DMS53 treated with DMSO at 0.1 percent for 48 hours (cell line): ENCODE measurements at regions not wholly inside any gene's neighbourhood (a gene's known extent, or its start where the extent isn't known, plus 50 kb on each side); places are given as distances from the start of the nearest gene placed in this dataset.

Source experiments
- DNase-seq: peaks from one replicate; lab custom pipeline; 2025; ENCODE audit not compliant: unreplicated experiment; lab: John Stamatoyannopoulos, UW

- no peak for DNase-seq
Observed at GRCh38 chr4:137754652-137755471, 222.6 kb upstream of the PCDH18 start.

GRCh38 chr4:137749466-137749865, 217.2 kb upstream of the PCDH18 start:
- no peak for DNase-seq

GRCh38 chr4:137748616-137749015, 216.3 kb upstream of the PCDH18 start:
- no peak for DNase-seq

GRCh38 chr4:137740141-137740540, 207.8 kb upstream of the PCDH18 start:
- DNase-seq: no peak

DNA sequence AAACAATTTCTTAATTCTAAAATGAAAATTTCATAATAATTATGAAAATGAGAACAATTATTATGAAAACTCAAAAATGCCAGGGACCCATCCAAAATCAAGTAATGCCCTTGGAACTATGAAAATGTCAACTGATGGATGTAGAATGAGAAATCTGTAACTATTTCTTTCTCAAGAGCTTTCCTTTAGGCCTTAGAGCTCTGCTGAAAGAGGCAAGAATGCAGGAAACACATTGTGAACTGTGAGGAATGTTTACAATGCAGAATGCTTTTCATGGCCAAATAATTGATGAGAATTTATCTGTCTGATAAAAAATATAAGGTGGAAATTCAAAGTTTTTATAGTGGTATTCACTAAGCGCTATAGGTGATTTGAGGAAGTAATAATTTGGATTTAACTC, 207.1 kb upstream of the PCDH18 start:
- DNase-seq: no peak

DNA sequence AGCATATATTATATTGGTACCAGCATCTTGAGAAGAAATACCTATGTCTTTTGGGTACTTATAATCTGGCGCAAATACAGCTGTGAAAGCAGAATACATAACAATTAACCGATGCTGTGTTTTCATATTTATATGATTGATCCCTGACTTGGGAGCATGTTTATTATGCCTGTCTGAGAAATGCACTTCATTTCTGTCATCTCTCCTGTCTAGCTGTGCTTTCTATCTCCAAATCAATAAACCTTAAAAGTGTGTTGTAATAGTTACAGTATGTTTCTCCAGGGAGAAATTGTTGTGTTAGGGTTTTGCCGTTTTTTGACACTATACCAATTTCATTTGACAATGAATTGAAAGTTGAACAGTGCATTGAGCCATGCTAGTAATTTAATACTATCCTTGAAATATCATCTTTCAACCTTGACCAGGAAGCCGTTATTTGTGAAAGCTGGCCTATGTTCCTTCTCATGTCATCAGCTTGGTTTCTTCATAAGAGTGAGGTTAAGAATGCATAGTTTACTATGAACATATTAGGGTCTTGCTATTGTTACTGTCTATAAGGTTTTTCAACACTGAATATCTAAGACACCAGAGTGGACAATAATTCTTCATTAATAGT, 206.2 kb upstream of the PCDH18 start:
- no peak for DNase-seq

DNA sequence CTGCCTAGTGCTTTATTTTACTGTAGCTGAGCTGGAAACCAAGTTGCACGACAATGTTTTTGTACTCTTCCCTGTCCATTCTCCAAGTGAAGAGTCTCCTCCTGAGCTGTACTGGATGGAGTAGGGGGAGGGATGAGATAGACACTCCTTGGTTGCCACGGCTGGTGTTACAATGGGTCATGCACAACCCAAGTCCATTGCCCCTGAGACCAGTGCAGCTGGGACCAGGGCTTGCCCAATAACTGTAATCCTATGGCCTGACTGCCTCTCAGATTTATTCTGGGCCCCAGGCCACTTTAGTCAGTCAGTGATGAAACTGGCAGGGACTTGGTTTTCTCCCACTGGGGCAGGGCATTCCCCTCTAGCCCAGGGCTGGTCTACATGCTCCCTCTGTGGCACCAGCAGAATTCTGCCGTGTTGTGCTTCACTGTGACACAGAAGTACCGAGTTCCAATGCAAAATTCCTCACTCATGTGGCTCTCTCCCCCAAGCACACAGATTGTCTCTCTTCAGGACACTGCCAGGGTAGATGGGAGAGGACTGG, 203.3 kb upstream of the PCDH18 start:
- no peak for DNase-seq

- DNase-seq: peak; percentile 71
Observed at GRCh38 chr4:137733174-137734141, 201.2 kb upstream of the PCDH18 start.

DNA sequence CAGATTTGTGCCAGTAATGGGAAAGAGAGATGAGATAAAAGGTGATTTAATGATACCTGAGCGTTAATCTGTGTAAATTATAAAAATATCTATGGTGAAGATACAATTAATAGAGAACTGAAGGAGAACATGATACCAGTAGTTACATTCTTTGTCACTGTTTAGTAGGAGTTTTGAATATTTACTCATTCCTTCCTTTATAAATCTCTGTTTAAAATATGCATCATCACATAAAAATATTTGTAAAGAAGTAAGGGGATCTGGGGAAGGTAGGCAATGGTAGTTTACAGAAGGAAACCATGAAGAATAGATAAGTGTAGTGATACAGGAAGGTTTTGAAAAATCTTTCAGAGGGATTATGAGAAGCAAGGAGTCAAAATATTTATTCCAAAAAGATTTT, 190.6 kb upstream of the PCDH18 start:
- no peak for DNase-seq

- DNase-seq: no peak
Observed at GRCh38 chr4:137711502-137711901, 179.2 kb upstream of the PCDH18 start.

- no peak for DNase-seq
Observed at GRCh38 chr4:137707626-137708025, 175.3 kb upstream of the PCDH18 start.

DNA sequence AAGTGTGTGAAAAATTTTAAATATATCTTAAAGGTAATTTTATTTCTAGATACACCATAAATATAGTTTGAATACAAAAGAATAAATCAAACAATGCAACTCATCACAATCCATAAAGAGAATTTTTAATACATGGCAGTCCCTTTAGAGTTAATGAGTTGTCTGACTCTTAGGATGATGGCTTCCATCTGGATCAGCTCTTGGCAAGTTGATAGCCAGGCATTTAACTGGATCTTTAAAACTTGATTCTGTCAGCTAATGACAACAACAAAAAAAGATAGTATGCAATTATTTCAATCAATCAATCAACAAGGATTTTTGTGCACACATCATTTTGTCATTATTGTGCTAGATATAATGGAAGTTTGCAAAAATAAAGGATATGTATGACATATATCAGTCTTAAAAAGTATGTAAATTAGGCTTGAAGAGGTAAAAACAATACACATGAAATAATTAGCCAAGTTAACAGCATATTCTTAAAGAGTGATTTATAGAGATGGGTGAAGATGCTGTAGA, 174.9 kb upstream of the PCDH18 start:
- no peak for DNase-seq

GRCh38 chr4:137705171-137705783, 173.0 kb upstream of the PCDH18 start:
- no peak for DNase-seq

DNA sequence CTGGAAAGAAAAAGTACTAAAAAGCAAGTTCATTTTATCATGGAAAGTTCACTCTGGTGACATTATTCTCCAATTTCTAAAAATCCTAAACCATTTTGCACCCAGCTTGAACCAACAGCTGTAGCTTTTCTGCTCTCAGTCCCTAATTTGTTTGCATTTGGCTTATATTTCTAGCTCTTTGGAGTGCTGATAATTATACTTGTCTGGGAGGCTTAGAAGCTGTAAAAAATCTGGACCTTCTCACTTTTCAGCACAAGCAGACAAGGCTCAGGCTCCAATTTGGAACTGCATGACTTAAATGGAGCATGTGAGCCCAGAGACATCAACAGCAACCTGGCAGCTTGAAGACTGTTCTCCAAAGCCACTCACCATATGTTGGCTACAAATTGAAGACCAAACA, 170.9 kb upstream of the PCDH18 start:
- DNase-seq: no peak

- DNase-seq: no peak
Observed at GRCh38 chr4:137702512-137702911, 170.2 kb upstream of the PCDH18 start.

GRCh38 chr4:137701401-137701800, 169.1 kb upstream of the PCDH18 start:
- DNase-seq: no peak

- no peak for DNase-seq
Observed at GRCh38 chr4:137700751-137701150, 168.5 kb upstream of the PCDH18 start.

GRCh38 chr4:137700072-137700471, 167.8 kb upstream of the PCDH18 start:
- no peak for DNase-seq

- DNase-seq: no peak
Observed at GRCh38 chr4:137694138-137694537, 161.8 kb upstream of the PCDH18 start.

- DNase-seq: no peak
Observed at GRCh38 chr4:137693641-137694040, 161.3 kb upstream of the PCDH18 start.

- no peak for DNase-seq
Observed at GRCh38 chr4:137692205-137692604, 159.9 kb upstream of the PCDH18 start.
